Stimulated activated CD8-positive, alpha-beta memory T cell treated with anti-CD3 and anti-CD28 coated beads, Interleukin-2, amount 100 ng/mL, for 1 hour (primary cell): ENCODE measurements at regions not wholly inside any gene's neighbourhood (a gene's known extent, or its start where the extent isn't known, plus 50 kb on each side); places are given as distances from the start of the nearest gene placed in this dataset.
A peak's percentile ranks its signal among the peaks of the same experiment; 100 is the strongest.

Source experiments
- DNase-seq, 2 donors: peaks; one replicate each; pipeline ENCODE4 v3.0.0-alpha.2; 2020; ENCODE audit warnings: low read depth in 2 of 2

DNA sequence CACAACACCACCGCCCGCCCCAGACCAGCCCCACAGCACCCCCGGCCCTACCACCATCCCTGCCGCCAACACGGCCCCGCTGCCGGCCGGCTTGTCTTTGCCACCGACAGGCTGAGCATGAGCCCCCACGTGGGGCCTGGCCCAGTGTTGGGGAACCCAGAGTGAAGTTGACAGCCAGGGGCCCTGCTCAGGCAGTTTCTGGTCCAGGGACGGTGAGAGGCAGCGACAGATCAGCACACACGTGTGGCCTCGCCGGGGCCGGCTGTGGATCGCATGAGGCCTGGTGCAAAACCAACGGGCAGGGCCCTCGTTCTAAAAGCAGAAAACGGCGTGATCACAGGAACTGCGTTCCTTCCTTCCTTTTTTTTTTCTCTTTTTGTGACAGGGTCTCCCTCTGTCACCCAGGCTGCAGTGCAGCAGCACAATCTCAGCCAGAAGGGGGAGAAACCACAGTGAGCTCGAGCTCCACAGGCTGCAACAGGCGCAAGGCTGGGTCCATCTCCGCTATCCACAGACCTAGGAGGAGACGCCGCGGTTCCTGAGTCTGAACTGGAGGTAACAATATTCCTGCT is 50.5 kb upstream of the FBRSL1 start:
- DNase-seq: no peak

DNA sequence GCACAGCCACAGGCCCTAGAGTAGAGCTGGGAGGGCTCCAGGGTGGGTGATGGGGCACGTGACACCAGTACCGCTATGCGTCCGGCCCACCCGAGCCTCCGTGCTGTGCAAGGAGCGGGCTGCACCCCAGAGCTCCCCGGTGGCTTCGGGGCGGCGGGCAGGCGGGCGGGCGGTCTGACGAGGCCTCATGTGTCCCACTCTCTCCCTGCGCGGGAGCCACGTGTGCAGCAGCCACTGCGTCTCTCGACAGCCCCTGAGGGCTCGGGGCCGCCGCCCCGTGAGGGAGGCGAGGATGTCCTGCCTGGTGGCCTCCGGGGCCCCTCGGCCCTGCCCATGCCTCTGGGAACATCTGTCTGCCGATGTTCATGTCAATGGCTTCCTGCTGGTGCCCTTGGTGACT is 51.2 kb upstream of the FBRSL1 start:
- no peak for DNase-seq

DNA sequence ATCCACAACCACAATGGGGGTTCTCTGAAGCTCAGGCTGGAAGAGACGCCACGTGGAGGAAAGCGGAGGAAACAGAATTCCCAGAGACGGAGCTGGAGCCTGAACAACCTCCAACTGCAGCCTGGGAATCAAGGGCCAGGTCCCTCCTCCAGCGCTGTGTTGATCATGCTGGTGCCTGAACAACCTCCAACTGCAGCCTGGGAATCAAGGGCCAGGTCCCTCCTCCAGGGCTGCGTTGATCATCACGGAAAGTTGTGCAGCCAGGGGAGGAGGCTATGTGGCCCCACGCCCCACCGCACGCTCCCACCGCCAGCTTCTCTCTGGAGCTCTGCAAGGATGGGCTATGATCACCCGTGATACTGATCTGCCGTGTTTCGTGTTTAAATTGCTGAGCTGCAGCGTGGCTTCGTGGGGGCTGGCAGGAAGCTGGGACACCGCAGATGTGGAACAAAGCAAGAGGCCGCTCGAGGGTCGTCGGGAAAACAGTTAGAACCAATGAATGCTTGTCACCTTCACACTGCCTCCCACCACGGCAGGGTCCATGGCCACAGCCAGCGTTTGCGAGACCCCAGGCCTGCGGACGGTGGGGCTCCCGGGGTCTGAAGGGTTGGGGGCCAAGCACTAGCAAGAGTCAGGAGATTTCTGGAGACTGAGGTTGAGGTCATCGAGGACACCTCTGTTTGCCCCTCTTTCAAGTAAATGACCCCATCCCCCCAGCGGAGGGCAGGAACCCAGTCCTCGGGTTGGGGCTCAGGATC is 51.8 kb upstream of the FBRSL1 start:
- no peak for DNase-seq

DNA sequence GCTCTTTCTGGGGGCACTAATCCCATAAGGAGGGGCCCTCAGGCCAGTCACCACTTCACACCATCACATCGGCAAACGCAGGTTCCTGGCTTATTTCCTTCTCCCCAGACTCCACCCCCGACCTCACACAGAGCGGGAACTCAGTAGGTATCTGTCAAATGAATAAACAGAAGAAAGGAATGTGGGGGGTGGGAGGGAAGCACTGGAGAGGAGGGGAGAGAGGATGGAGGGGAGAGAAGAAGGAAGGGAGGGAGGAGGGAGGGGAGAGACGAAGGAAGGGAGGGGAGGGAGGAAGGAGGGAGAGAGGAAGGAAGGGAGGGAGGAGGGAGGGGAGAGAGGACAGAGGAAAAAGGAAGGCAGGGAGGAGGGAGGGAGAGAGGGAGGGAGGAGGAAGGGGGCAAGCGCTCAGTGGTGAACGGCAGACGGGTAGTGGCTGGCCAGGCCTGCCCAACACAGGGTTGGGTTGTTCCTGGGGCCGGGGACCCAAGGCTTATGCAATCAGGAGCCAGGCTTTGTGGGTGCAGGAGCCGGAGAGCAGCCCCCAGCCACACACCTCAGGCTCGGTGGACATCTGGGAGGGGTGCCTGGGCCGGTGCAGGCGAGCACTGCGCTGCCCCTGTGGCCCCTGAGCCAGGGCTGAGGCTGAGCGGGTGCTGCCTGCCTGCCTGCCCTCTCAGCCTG is 52.6 kb upstream of the FBRSL1 start:
- DNase-seq: no peak

DNA sequence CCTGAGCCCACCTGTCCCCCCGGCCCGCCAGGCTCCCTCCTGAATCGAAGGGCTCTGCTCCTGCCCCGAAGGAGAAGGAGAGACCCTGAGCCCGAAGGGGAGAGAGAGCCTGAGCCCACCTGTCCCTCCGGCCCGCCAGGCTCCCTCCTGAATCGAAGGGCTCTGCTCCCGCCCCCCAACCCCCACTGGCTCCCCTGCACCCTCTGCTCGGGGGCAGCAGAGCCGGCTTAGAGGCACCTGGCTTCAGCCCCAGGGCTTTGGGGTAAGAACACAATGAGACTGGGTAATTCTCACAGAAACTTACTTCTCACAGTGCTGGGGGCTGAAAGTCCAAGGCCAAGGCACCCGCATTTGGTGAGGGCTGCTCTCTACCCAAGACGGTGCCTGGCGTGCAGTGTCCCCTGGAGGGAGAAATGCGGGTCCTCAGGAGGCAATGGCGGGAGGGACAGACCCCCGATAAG is 53.1 kb upstream of the FBRSL1 start:
- DNase-seq: no peak

DNA sequence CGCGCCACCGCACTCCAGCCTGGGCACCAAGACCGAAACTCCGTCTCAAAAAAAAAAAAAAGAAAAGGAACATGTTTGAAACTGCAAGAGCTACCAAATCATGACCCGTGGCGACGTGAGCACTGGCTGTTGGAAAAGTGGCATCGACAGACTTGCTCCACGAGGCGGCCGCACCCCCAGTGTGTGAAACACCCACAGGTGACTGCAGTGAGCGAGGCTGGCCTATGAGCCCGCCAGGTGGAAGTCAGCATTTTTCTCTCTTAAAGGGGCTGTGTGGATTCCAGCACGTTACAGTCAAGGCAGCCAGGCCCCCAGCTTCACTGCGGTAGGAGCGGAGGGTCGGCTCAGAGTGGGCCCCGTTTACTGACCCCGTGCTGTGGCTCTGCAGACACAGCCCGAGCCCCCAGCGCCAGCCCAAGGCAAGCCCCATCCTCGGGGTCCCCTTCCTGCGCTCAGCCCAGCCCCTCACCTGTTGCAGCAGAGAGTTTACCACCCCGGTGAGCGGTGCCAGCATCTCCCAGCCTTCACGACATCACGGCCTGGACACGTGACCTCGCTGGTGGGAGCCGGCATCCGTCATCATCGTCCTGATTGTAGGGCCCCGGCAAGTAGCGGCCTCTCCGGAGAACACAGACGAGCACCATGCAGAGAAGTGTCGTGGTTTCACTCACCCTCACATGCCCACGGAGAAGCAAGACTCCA is 54.3 kb upstream of the FBRSL1 start:
- DNase-seq: no peak

DNA sequence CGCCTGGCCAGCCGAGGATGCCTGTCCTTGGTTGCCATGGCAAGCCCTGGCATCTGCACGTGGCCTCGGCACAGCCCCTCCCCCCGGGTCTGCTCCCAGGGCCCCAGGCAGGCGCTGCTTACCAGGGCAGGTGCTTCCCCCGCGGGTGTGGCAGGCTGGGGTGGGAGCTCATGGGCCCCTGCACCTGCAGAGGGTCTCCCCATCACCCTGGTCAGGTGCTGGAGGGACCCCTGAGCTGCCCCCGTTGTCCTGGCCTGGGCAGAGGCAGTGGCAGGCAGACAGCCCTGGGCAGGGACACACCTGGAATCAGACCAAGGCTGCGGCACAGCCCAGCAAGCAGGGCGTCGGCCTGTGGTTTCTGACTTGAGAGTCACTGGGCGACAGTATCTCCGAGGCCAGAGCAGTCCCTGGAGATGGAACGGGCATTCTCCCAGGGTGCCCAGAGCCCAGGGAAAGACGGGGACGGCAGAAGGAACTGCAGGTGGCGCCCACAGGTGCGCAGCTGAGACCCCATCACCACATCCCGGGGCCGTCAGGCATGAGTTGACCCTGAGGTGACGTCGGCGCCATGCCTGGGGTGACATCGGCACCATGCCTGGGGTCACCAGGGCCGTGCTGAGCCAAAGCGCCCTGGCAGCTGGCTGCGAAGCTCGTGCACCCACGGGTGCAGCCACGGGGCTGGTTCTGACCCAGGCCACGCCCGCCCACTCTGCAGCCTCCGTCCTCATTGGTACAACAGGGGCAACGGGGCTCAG is 56.1 kb upstream of the FBRSL1 start:
- DNase-seq: no peak

DNA sequence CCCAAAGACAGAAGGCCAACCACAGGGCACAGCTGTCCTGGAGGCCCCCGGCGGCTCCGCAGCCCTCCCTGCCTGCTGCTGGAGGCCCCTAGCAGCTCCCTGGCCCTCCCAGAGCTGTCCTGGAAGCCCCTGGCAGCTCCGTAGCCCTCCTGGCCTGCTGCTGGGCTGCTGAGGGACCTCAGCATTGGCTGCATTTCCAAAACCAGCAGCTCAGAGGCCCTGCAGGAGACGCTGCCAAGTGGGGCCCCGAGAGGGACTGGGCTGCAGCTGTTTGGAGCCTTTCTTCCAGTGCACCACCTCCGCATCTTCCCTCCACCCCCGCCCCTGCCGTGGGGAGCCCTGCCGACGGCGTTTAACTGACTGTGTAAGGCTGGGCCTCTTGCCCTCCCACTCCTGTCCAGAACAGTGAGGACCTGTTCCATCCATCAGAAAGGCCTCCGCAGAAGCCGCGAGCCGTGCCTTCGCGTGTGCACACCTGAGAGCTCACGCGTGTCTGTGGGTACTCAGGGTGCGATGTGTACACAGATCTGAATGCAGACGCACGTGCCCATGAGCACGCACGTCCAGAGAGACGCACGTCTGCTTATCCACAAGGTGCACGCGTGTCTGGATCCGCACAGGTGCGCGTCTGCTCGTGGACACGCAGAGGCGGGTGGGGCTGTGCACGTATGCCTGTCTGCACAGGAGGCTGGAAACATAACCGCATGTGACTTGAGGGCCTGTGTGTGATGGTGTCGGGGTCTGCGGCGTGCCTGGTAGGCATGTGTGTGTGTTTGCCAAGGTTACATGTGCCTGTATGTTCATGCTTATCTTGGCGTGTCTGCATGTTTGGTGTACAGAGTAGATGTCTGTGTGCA is 57.0 kb upstream of the FBRSL1 start:
- no peak for DNase-seq

DNA sequence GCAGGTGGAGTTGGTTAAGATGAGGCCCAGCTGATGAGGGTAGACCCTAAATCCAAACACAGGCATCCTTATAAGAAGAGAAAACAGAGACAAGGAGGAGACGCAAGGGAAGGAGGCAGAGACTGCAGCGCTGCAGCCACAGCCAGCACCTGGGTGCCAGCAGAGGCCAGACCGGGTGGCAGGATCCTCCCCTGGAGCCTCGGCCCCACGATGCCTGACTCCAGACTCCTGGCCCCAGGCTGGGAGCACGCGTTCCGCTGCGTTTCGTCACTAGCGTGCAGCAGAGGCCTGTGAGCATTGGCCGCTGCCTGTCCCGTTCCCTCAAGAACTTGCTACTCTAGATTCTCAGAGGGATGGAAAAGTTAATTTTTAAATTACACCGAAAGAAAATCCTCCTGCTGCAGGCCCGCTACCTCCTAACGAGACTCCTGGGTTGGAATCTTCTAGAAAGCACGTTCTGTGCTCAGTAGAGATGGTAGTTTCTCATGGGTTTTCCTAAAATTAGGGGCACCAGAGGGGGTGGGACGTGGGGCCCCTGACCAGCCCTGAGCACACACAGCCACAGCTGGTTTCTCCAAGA is 57.7 kb upstream of the FBRSL1 start:
- DNase-seq: no peak

DNA sequence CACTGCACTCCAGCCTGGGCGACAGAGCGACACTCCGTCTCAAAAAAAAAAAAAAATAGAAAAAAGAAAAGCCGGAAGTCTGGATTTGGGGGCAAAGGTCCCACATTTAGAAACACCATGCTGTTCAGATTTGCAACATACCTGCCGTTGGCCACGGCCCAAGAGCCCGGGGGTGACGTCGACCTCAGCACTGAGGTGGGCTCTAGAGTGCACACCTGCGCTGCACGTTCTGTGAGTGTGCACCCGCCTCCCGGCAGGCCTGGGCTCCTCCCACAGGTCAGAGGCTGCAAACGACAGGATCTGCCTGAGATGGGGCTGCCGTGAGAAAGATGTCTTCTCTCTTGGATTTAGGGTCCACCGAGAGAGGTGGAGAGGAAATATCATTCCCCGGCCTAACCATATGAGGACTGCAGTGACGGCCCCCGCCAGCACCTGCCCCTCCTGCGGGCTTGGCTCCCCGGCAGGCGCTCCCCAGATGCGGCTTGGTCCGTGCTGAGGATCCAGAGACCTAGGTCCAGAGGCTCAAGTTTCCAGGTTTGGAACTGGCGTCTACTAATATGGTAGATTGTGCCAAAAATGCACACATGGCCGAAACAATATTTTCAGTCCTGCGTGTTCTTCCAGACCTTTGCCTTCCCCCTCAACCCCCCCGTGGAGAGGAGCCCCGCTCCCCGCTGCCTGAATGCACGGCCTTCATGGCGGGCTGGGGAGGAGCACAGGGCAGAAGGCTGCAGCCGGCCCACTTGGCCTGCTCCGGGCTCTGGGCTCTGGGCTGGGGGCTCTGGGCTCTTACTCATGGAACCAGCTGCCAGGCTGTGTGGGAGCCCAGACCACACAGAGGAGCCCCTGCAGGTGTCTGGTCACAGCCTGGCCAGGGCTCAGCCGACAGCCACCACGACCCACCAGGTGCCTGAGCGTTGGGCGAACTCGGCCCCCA is 58.8 kb upstream of the FBRSL1 start:
- no peak for DNase-seq

DNA sequence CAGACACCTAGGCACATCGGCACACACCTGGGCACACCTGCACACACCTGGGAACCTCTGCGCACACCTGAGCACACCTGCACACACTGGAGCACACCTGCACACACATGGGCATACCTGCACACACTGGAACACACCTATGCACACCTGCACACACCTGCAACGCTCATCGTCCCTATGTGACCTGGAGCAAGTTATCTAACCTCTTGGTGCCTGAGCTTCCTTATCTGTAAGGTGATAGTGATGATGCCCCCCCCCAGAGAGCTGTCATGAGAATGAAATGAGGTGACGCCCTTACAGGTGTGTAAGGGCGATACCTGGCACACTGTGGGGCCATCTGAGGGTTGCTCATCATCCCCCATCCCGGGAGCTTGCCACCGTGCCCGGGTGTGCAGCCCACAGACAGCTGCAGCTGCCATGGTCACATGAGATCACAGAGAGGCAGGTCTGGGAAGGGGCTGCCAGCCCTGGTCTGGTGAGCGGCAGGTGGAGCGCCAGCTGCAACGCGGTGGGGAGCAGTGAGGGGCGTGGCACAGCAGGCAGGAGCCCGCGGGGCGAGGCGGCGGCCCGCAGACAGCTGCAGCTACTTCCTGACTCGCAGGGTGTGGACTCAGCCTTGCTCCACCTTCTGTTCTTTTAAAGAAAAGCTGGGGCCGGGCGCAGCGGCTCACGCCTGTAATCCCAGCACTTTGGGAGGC is 59.9 kb upstream of the FBRSL1 start:
- DNase-seq: peak; percentile 20 to 42

DNA sequence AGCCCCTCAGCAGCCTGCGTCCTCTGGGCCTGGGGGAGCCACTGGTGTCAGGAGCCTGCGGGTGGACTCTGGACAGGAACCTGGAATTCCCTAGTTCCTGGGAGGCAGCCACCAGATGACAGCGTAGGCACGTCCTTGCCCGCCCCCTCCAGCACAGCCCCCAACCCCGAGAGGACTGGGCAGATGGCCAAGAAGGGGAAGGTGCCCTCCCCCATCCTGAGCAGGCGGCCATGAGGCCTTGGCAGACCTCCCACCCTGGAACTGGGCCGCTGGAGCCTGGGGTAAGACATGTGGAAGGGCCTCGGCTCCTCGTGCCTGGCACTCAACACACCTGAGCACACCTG is 60.4 kb upstream of the FBRSL1 start:
- no peak for DNase-seq

DNA sequence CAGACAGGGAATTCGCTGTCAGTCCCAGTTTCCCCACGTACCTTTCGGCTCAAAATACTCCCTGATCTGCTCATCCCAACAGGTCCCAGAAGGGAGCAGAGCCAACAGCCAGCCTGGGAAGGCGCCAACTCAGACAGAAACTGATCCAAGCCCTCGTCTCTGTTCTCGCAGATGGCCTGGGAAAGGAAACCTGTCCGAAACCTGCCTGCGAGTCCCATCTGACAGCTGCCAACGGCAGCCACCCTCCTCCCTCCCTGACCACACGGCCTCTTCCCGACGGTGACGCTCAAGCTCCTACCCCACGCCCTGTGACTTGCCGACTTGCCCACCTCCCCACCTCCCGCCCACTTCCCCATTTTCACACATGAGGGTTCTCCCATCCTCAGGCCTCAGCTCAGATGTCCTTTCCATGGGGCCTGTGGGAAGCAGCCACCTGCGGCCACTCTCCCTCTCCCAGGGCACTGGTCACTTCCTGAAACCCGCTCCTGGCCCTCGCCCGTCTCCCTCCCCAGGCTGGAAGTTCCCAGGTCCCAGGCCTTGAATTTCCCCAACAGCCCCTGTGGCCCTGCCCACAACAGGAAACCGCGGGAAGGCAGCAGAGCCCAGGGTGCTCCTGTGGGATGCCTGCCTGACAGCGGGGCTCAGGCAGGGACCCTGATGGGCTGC is 60.9 kb upstream of the FBRSL1 start:
- DNase-seq: no peak

DNA sequence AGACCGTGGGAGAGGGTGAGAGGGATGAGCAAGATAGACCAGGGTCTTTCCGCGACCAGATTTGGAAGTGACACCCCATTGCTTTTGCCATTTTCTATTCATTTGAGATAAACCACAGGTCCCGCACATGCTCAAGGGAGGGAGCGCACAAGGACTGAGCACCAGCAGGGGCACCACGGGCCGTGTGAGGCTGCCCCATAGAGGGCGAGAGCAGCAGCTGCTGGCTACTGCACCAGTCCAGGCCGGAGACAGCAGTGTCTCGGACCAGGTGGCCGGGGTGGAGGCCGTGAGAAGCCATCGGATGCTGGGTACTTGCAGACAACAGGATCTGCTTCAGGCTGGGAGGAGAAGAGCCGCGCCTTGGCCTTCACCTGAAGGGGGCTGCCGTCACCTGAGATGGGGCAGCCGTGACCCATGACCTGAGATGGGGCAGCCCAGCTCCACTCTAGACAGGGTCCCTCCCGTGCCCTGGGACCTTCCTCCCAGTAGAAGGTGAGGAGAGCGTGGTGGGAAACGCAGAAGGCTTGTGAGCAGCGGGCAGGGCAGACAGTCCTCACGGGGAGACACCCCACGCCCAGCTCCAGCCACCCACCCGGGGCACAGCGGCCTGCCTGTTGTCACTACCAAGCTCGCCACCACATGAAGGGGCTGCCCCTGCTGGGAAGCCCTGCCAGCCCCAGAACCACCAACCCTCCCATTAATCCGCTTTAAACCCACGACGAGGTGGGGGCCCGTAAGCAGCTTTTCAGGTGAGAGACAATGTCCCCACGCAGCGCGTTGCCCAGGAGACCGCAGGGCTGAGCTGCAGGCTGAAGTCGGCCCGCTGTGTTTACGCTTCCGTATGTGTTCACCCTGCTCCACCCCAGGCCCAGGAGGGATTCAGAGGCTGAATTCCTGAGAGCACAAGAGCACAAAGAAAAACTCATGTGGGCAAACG is 61.7 kb upstream of the FBRSL1 start:
- DNase-seq: no peak

DNA sequence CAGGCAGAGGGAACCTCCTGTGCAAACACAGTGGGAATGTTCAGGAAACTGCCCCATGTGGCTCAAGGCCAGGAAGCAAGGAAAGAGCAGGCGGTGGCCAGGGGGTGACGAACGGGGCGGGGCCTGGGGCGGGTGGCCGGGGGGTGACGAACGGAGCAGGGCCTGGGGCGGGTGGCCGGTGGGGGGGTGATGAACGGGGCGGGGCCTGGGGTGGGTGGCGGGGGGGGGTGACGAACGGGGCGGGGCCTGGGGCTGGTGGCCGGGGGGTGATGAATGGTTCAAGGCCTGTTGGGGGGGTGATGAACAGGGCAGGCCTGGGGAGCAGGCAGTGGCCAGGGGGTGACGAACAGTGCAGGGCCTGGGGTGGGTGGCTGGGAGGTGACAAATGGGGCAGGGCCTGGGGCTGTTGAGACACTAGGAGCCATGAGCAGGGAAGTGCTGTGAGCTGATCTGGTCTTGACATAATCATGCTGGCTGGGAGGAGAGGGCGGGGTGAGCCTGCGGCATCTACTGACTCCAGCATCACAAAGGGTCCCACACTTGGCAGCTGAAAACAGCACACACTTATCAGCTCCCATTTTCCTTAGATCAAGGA is 62.7 kb upstream of the FBRSL1 start:
- no peak for DNase-seq

DNA sequence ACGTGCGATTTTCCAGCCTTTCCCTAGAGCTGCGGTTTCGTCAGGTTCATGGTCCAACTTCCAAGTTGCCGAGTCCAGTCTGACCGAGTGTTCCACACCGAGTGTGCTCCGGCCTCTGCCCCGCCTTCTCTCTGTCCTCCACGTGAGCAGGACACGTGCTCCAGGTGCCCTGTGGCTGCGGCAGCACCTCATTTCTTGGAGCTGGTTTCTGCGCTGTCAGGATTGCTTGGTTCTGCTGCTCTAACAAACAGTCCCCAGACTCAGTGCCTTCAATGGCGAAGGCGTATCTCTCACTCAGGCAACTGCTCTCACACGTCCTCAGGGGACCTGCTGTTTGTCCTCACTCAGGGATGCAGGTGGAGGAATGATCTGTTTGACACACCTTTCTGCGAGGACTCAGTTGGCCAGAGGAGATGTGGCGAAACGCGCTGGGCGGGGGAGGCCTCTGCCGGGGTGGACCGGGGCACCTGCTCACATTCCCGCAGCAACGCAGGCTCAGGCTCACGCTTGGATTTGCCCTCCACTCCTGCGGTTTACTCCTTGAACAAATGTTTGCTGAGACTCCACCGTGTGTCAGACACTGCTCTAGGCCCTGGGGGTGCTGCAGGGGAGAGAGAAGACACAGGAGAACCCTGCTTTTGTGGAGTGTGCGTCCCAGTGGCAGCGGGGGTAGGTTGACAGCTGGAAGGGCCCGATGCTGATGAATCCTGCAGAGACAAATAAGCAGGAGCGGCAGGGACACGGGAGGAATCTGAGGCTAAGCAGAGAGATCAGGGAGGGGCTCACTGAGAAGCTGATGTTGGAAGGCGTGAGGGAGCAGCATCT is 63.4 kb upstream of the FBRSL1 start:
- no peak for DNase-seq
